KG1 (cell line): ENCODE measurements at regions not wholly inside any gene's neighbourhood (a gene's known extent, or its start where the extent isn't known, plus 50 kb on each side); places are given as distances from the start of the nearest gene placed in this dataset.
"Not testable (repeated sequence)": the region's sequence is repeated elsewhere in the genome, so short reads cannot be mapped to it uniquely, and the experiment has no call there.

Experiments
- DNase-seq: peaks from one replicate; lab custom pipeline; 2025; lab: John Stamatoyannopoulos, UW

- peak; percentile 64 for DNase-seq
These were observed 201.9 kb upstream of the AGTR2 start for GRCh38 chrX:115968436-115969252.

DNA sequence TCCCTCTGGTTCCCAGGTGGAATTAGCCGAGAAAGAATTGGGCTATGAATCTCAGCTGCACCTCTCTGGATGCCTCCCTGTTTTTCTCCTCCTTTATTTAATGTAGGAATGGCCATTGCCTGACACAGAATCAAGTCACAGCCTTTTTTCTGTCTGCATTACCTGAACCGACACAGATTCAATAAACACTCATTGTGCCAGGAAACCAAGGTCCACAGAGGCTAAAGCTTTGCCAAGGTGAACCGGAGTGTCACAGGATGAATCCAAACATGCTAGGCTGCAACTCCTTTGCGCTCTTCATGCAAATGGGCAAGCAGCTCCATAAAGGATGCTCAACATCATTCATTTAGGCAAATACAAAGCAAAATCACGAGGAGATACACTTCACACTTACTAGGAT is 199.8 kb upstream of the AGTR2 start:
- no peak for DNase-seq

DNA sequence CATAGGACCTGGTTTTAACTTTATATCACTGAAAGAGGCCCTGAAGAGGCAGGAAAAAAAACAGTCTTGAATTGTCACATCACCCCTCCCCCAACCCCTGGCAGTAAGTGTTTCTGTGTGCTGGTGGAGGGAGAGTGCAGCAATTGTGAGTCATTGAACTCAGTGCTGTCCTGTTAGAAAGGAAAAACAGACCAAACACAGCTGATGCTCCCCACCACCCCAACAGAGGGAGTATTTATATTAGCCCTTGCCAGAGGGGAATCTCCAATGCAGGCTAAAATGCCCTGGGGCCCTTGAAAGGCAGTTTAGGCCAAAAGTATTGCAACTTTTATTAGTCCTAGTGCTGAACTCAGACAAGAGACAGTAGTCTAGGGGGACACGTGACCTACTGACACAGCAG is 197.8 kb upstream of the AGTR2 start:
- DNase-seq, result no peak

GRCh38 chrX:115978068-115978467 is 192.5 kb upstream of the AGTR2 start:
- no peak for DNase-seq

GRCh38 chrX:115983148-115983547 is 187.4 kb upstream of the AGTR2 start:
- not testable (repeated sequence) for DNase-seq

GRCh38 chrX:115987464-115987863 is 183.1 kb upstream of the AGTR2 start:
- not testable (repeated sequence) for DNase-seq

GRCh38 chrX:115988825-115989224 is 181.7 kb upstream of the AGTR2 start:
- no peak for DNase-seq

- no peak for DNase-seq
These were observed 180.9 kb upstream of the AGTR2 start for GRCh38 chrX:115989686-115990085.

GRCh38 chrX:116009346-116009745 is 161.2 kb upstream of the AGTR2 start:
- no peak for DNase-seq

DNA sequence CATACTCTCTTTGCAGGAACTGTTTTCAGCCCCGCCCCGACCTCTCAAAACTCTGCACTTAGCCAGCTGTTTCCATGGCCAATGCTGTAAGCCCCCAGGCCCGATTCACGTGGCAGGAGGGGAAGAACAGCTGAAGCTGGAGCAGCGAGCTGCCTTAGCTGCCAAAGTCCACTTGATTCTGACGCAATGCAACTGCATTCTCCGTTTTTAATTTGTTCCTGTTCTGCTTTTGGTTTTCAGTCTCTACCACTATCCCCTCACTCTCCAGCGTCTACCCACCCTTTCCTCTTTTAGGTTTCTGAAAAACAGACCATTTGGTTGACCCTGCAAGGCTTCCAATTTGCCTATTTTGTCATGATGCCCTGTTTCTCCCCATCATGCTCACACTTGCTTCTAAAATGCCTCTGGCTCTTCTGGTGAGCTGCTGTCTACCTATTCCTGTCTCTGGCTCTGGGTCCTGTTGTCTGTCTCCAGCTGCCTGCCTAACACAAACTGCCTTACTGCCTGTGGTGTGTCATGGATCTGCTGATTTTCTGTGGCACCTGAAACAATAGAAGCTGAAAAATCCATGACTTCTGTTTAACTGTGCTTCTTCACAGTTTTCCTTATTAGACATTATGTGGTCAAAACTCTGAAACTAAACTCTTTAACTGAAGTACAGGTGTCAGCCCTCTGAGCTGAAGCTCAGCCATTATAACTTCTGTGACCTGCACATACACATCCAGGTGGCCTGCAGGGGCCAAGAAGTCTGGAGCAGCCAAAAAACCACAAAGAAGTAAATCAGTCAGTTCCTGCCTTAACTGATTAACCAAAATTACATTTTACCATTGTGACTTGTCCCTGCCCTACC is 160.5 kb upstream of the AGTR2 start:
- DNase-seq, result peak; percentile 0

- no peak for DNase-seq
These were observed 159.6 kb upstream of the AGTR2 start for GRCh38 chrX:116010939-116011338.

GRCh38 chrX:116031331-116031730 is 139.2 kb upstream of the AGTR2 start:
- DNase-seq, result no peak
